ENCODE measurements at regions not wholly inside any gene's neighbourhood (a gene's known extent, or its start where the extent isn't known, plus 50 kb on each side); places are given as distances from the start of the nearest gene placed in this dataset.

DNA sequence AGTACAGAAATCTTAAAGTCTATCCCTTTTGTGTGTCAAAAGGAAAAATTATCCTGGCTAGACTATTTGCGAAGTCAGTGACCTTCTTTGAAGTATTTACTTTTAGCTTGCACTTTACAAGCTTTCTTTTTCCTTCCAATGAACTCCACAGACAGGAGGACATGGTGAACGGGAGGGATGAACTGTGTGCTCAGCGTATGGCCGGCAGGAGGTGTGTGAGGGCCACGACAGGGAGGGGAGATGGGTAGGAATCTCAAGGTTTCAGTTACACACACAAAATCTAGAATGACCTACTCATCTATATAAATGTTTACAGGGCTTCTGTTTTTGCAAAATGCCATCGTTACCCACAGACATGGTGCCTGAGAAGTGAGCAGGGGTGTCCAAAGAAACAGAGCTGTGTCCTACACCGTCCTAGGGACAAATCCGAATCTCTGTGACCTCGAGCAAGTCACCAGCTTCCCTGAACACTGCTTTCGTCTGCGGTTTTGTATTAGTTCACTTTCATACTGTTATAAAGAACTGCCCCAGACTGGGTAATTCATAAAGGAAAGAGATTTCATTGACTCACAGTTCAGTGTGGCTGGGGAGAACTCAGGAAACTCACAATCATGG is 537.2 kb downstream of the LIG4 start:
- TF ChIP-seq POLR2A (IDR thresholded peaks at IDR 0.05) = no peak
- TF ChIP-seq, protein P1, sequence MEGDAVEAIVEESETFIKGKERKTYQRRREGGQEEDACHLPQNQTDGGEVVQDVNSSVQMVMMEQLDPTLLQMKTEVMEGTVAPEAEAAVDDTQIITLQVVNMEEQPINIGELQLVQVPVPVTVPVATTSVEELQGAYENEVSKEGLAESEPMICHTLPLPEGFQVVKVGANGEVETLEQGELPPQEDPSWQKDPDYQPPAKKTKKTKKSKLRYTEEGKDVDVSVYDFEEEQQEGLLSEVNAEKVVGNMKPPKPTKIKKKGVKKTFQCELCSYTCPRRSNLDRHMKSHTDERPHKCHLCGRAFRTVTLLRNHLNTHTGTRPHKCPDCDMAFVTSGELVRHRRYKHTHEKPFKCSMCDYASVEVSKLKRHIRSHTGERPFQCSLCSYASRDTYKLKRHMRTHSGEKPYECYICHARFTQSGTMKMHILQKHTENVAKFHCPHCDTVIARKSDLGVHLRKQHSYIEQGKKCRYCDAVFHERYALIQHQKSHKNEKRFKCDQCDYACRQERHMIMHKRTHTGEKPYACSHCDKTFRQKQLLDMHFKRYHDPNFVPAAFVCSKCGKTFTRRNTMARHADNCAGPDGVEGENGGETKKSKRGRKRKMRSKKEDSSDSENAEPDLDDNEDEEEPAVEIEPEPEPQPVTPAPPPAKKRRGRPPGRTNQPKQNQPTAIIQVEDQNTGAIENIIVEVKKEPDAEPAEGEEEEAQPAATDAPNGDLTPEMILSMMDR (IDR thresholded peaks at IDR 0.05) = no peak
